ENCODE measurements at regions not wholly inside any gene's neighbourhood (a gene's known extent, or its start where the extent isn't known, plus 50 kb on each side); places are given as distances from the start of the nearest gene placed in this dataset.

GRCh38 chr15:27592036-27592760 is 506.9 kb downstream of the OCA2 start:
- no peak overlapping the region for H3K4ac ChIP-seq (ENCODE audit: low read depth, low read length)
- no peak overlapping the region for H2BK120ac ChIP-seq (ENCODE audit: low read depth, low read length, poor library complexity, severe bottlenecking)
- Mint-ChIP-seq H3K4me3 (no peak overlapping the region), H3K36me3 (ENCODE audit: insufficient read depth in 1 of 3, low read depth in 3 of 3) (no peaks in the 10 kb centered on the region; a peak in 1 of 7 replicates), H3K9me3 (no peaks in the 10 kb centered on the region; a peak in 1 of 5 replicates), H3K4me1 (peaks cover 8 to 13% of the 10 kb centered on the region in 2 experiments), H3K27ac (no peak overlapping the region), H3K27me3 (ENCODE audit: low read depth) (peaks cover 9% of the 10 kb centered on the region)
- H2BK5ac ChIP-seq (ENCODE audit: insufficient read length, low read length), result no peak overlapping the region
- no peak overlapping the region for H3T11ph ChIP-seq (ENCODE audit: low read length)
- no peak overlapping the region for H3K14ac ChIP-seq (ENCODE audit: insufficient read depth, low read length)
- H2AK5ac ChIP-seq (ENCODE audit: insufficient read length, low read length), result no peak overlapping the region
- H4K20me1 ChIP-seq (ENCODE audit: control insufficient read depth, insufficient read depth, insufficient read length), result no peaks in the 10 kb centered on the region
- H3K79me1 ChIP-seq (ENCODE audit: insufficient read depth, low read depth, low read length, poor library complexity, severe bottlenecking), result no peaks in the 10 kb centered on the region
- H3K56ac ChIP-seq (ENCODE audit: insufficient read length, low read depth, low read length), result no peak overlapping the region
- whole genome bisulfite sequencing (ENCODE audit: extremely low coverage, insufficient read length, low lambda C conversion rate), result no CpG with 5 or more reads among the region's 3 CpGs
- H3K27ac ChIP-seq (ENCODE audit: insufficient read length, low read depth, low read length), result no peak overlapping the region
- no peak overlapping the region for H4K91ac ChIP-seq (ENCODE audit: insufficient read length, low read depth, low read length)
- no peak overlapping the region for H3K9ac ChIP-seq (ENCODE audit: extremely low read depth, insufficient read length, low read length)
- no peaks in the 10 kb centered on the region for H3K9me3 ChIP-seq (ENCODE audit: control insufficient read depth, low read depth, low read length)
- no peaks in the 10 kb centered on the region for H3K4me1 ChIP-seq (ENCODE audit: insufficient read depth, low read length)
- no peak for DNase-seq
- no peak overlapping the region for H2BK20ac ChIP-seq (ENCODE audit: low read depth, low read length, poor library complexity, severe bottlenecking)
- H4K5ac ChIP-seq (ENCODE audit: insufficient read length, low read depth, low read length), result no peak overlapping the region
- H4K8ac ChIP-seq (replicated peaks; ENCODE audit: insufficient read length, low read depth, low read length), result no peak overlapping the region
- TF ChIP-seq CTCF (conservative IDR thresholded peaks at IDR 0.05), result no peak
- H2BK15ac ChIP-seq (ENCODE audit: low read depth, low read length), result no peak overlapping the region
- H3K23me2 ChIP-seq (ENCODE audit: insufficient read length, low read depth, low read length, poor library complexity, severe bottlenecking), result no peaks in the 10 kb centered on the region
- no peak overlapping the region for H3K23ac ChIP-seq (ENCODE audit: insufficient read length, low read depth, low read length)
- H2BK12ac ChIP-seq (ENCODE audit: insufficient read length, low read depth, low read length), result no peak overlapping the region
- H3K79me2 ChIP-seq (ENCODE audit: insufficient read depth, low read length), result no peaks in the 10 kb centered on the region
- H2AFZ ChIP-seq (ENCODE audit: low read length), result no peak overlapping the region
- H3K4me2 ChIP-seq (ENCODE audit: insufficient read depth, insufficient read length, low read length), result no peak overlapping the region
- H3K27me3 ChIP-seq (ENCODE audit: insufficient read depth, low read length), result no peaks in the 10 kb centered on the region
- H3K18ac ChIP-seq (ENCODE audit: insufficient read length, low read depth, low read length), result no peak overlapping the region
